NT2/D1 (cell line): ENCODE measurements at regions not wholly inside any gene's neighbourhood (a gene's known extent, or its start where the extent isn't known, plus 50 kb on each side); places are given as distances from the start of the nearest gene placed in this dataset.

Source experiments
- DNase-seq: peaks from one replicate; pipeline ENCODE4 v3.0.0-alpha.2; 2011; ENCODE audit warnings: low read depth, low spot score
- H3K27me3 ChIP-seq: 2 replicates; pipeline ENCODE4 v1.6.0; 2011; ENCODE audit warnings: mild to moderate bottlenecking; ENCODE audit not compliant: insufficient read length, insufficient read depth
- H3K36me3 ChIP-seq: 2 replicates; pipeline ENCODE4 v1.6.1; 2011; ENCODE audit warnings: mild to moderate bottlenecking, low read length, mixed read lengths; ENCODE audit not compliant: insufficient read depth, insufficient read length
- H3K4me1 ChIP-seq: 2 replicates; pipeline ENCODE4 v1.5.1; 2011; ENCODE audit not compliant: insufficient read depth, insufficient read length
- H3K4me3 ChIP-seq: 2 replicates; pipeline ENCODE4 v1.5.1; 2011; ENCODE audit warnings: low read depth; ENCODE audit not compliant: insufficient read length
- H3K9ac ChIP-seq: 2 replicates; pipeline ENCODE4 v1.6.0; 2011; ENCODE audit warnings: low read depth; ENCODE audit not compliant: insufficient read length
- H3K9me3 ChIP-seq: 2 replicates; pipeline ENCODE4 v1.5.1; 2011; ENCODE audit warnings: mild to moderate bottlenecking, low read length; ENCODE audit not compliant: insufficient read depth
- SUZ12 ChIP-seq: IDR thresholded peaks from 2 replicates; pipeline ENCODE4 v1.6.1; 2011; ENCODE audit not compliant: insufficient read length, insufficient read depth; ENCODE audit errors: extremely low read depth
- YY1 ChIP-seq: IDR thresholded peaks from 2 replicates; pipeline ENCODE4 v1.6.1; 2011; ENCODE audit not compliant: insufficient read length, insufficient read depth
- ZNF274 ChIP-seq: IDR thresholded peaks from 2 replicates; pipeline ENCODE4 v1.6.1; 2011; ENCODE audit warnings: mild to moderate bottlenecking, low read depth, low read length

GRCh38 chr17:77316651-77317050, 175.9 kb downstream of the SEC14L1 start:
- Histone ChIP-seq H3K4me3 (no peak overlapping the region), H3K36me3 (peaks cover 9% of the 10 kb centered on the region), H3K9ac (peak overlapping the region; percentile 69)

GRCh38 chr17:77317091-77317750, 176.5 kb downstream of the SEC14L1 start:
- Histone ChIP-seq H3K9me3 (no peaks in the 10 kb centered on the region), H3K27me3 (no peaks in the 10 kb centered on the region), H3K4me3 (no peak overlapping the region), H3K4me1 (peaks cover 54% of the 10 kb centered on the region), H3K9ac (peak overlapping the region; percentile 24), H3K36me3 (peaks cover 3% of the 10 kb centered on the region)
- no peak for DNase-seq
- no peak for TF ChIP-seq YY1
- no peak for TF ChIP-seq SUZ12
- no peak for TF ChIP-seq ZNF274

More at GRCh38 chr17:77316651-77317050, 175.9 kb downstream of the SEC14L1 start:
- no peak for TF ChIP-seq SUZ12
- no peak for TF ChIP-seq YY1
- no peak for TF ChIP-seq ZNF274
- Histone ChIP-seq H3K27me3 (no peaks in the 10 kb centered on the region), H3K9me3 (no peaks in the 10 kb centered on the region), H3K4me1 (peaks cover 50% of the 10 kb centered on the region)
- no peak for DNase-seq

GRCh38 chr17:77318021-77318420, 177.3 kb downstream of the SEC14L1 start:
- TF ChIP-seq SUZ12 = no peak
- no peaks in the 10 kb centered on the region for H3K9me3 ChIP-seq
- no peaks in the 10 kb centered on the region for H3K27me3 ChIP-seq
- peak overlapping the region; percentile 23 for H3K9ac ChIP-seq
- H3K4me3 ChIP-seq = no peak overlapping the region
- no peak for DNase-seq
- no peaks in the 10 kb centered on the region for H3K36me3 ChIP-seq
- H3K4me1 ChIP-seq = peaks cover 61% of the 10 kb centered on the region

GRCh38 chr17:77318491-77319210, 177.9 kb downstream of the SEC14L1 start:
- TF ChIP-seq SUZ12 (no peak), YY1 (no peak), ZNF274 (no peak)
- Histone ChIP-seq H3K4me3 (no peak overlapping the region), H3K27me3 (no peaks in the 10 kb centered on the region), H3K9me3 (no peaks in the 10 kb centered on the region), H3K9ac (peak overlapping the region; percentile 57), H3K4me1 (peaks cover 63% of the 10 kb centered on the region), H3K36me3 (no peaks in the 10 kb centered on the region)
- no peak for DNase-seq

GRCh38 chr17:77319211-77320043, 178.7 kb downstream of the SEC14L1 start:
- no peak for DNase-seq
- Histone ChIP-seq H3K27me3 (no peaks in the 10 kb centered on the region), H3K36me3 (no peaks in the 10 kb centered on the region), H3K9me3 (no peaks in the 10 kb centered on the region), H3K9ac (peak overlapping the region; percentile 57), H3K4me1 (peaks cover 65% of the 10 kb centered on the region), H3K4me3 (no peak overlapping the region)
- TF ChIP-seq SUZ12 = no peak
- no peak for TF ChIP-seq ZNF274
- TF ChIP-seq YY1 = no peak

- H3K27me3 ChIP-seq = no peaks in the 10 kb centered on the region
- peaks cover 61% of the 10 kb centered on the region for H3K4me1 ChIP-seq
- no peaks in the 10 kb centered on the region for H3K9me3 ChIP-seq
- no peak for TF ChIP-seq SUZ12
- TF ChIP-seq YY1 = no peak
- no peak for TF ChIP-seq ZNF274
- peak overlapping the region; percentile 28 for H3K9ac ChIP-seq
- H3K36me3 ChIP-seq = no peaks in the 10 kb centered on the region
- H3K4me3 ChIP-seq = no peak overlapping the region
- no peak for DNase-seq
Measured at GRCh38 chr17:77320044-77320440, 179.3 kb downstream of the SEC14L1 start.
